ENCODE measurements at regions not wholly inside any gene's neighbourhood (a gene's known extent, or its start where the extent isn't known, plus 50 kb on each side); places are given as distances from the start of the nearest gene placed in this dataset.

GRCh38 chr2:18849841-18850578 lies 260.6 kb upstream of the NT5C1B start:
- no peaks in the 10 kb centered on the region for H3K27me3 Mint-ChIP-seq (ENCODE audit: low read depth)
- H3K4me1 Mint-ChIP-seq = peaks cover 4% of the 10 kb centered on the region
- TF ChIP-seq CTCF (conservative IDR thresholded peaks at IDR 0.05) = no peak
- DNase-seq (ENCODE audit: low read depth, low spot score) = no peak
- no peaks in the 10 kb centered on the region for H3K36me3 Mint-ChIP-seq (ENCODE audit: low read depth)
- H3K4me3 Mint-ChIP-seq = no peak overlapping the region
- no peak overlapping the region for H3K27ac Mint-ChIP-seq (ENCODE audit: unreplicated experiment)
- no peaks in the 10 kb centered on the region for H3K9me3 Mint-ChIP-seq

GRCh38 chr2:18848646-18849045 lies 259.3 kb upstream of the NT5C1B start:
- DNase-seq (ENCODE audit: low read depth, low spot score) = no peak
- Mint-ChIP-seq H3K4me3 (no peak overlapping the region), H3K27ac (ENCODE audit: unreplicated experiment) (no peak overlapping the region), H3K27me3 (ENCODE audit: low read depth) (no peaks in the 10 kb centered on the region), H3K36me3 (ENCODE audit: low read depth) (no peaks in the 10 kb centered on the region), H3K9me3 (no peaks in the 10 kb centered on the region), H3K4me1 (peaks cover 4% of the 10 kb centered on the region)
- no peak for TF ChIP-seq CTCF (conservative IDR thresholded peaks at IDR 0.05)

- Mint-ChIP-seq H3K27me3 (ENCODE audit: low read depth) (no peaks in the 10 kb centered on the region), H3K4me1 (peaks cover 4% of the 10 kb centered on the region), H3K27ac (ENCODE audit: unreplicated experiment) (no peak overlapping the region), H3K9me3 (no peaks in the 10 kb centered on the region), H3K36me3 (ENCODE audit: low read depth) (no peaks in the 10 kb centered on the region), H3K4me3 (no peak overlapping the region)
- no peak for TF ChIP-seq CTCF (conservative IDR thresholded peaks at IDR 0.05)
- DNase-seq (ENCODE audit: low read depth, low spot score) = no peak
Observed at GRCh38 chr2:18845854-18846445, 256.6 kb upstream of the NT5C1B start.

- no peak overlapping the region for H3K27ac Mint-ChIP-seq (ENCODE audit: unreplicated experiment)
- H3K9me3 Mint-ChIP-seq = no peaks in the 10 kb centered on the region
Observed at GRCh38 chr2:18842836-18843235, 253.5 kb upstream of the NT5C1B start.

More at GRCh38 chr2:18842836-18843235, 253.5 kb upstream of the NT5C1B start:
- no peak for TF ChIP-seq CTCF (conservative IDR thresholded peaks at IDR 0.05)
- H3K4me1 Mint-ChIP-seq = peaks cover 4% of the 10 kb centered on the region
- no peaks in the 10 kb centered on the region for H3K36me3 Mint-ChIP-seq (ENCODE audit: low read depth)
- H3K4me3 Mint-ChIP-seq = no peak overlapping the region
- DNase-seq (ENCODE audit: low read depth, low spot score) = no peak
- H3K27me3 Mint-ChIP-seq (ENCODE audit: low read depth) = no peaks in the 10 kb centered on the region

Data from neural crest cell (in vitro differentiated cells).